Activated B cell treated with CpG ODN at 0.5 μM for 24 hours (primary cell): ENCODE measurements at regions not wholly inside any gene's neighbourhood (a gene's known extent, or its start where the extent isn't known, plus 50 kb on each side); places are given as distances from the start of the nearest gene placed in this dataset.

Source experiments
- ATAC-seq: fragments of 200-7000 bp; cut with Tn5 transposase; one replicate; pipeline ENCODE4 v1.10.0; 2021; ENCODE audit warnings: low read depth, mild to moderate bottlenecking, moderate library complexity
- CTCF ChIA-PET: fragments of 350-600 bp; sonication (Branson Sonifier 250); formaldehyde crosslinking; loops from one replicate; lab custom pipeline; 2021; ENCODE audit warnings: antibody characterized with exemption; lab: Charles Lee
- POLR2A ChIA-PET: fragments of 350-600 bp; sonication (Branson Sonifier 250); formaldehyde crosslinking; loops from one replicate; lab custom pipeline; 2021; ENCODE audit warnings: antibody characterized with exemption; lab: Charles Lee
- DNase-seq: peaks from one replicate; pipeline ENCODE4 v3.0.0; 2022
- H3K27ac Mint-ChIP-seq: one replicate; pipeline ENCODE4 v1.8.0; 2020; ENCODE audit warnings: mixed read lengths
- H3K27me3 Mint-ChIP-seq: one replicate; pipeline ENCODE4 v1.8.0; 2021; ENCODE audit warnings: mixed read lengths
- H3K36me3 Mint-ChIP-seq: one replicate; pipeline ENCODE4 v1.8.0; 2021; ENCODE audit warnings: low read depth, mixed read lengths
- H3K4me1 Mint-ChIP-seq: one replicate; pipeline ENCODE4 v1.8.0; 2021; ENCODE audit warnings: mixed read lengths
- H3K4me3 Mint-ChIP-seq: one replicate; pipeline ENCODE4 v1.8.0; 2020; ENCODE audit warnings: mild to moderate bottlenecking, mixed read lengths
- H3K9me3 Mint-ChIP-seq: one replicate; pipeline ENCODE4 v1.8.0; 2020; ENCODE audit warnings: mixed read lengths
- CTCF ChIP-seq: fragments of 200-600 bp; IDR thresholded peaks from one replicate; pipeline ENCODE4 v1.8.0; 2022; ENCODE audit warnings: antibody characterized with exemption, mild to moderate bottlenecking
- intact Hi-C: fragments of 100-400 bp; cut with micrococcal nuclease; formaldehyde crosslinking; loops from one replicate; pipeline ENCODE4 v1.15.1; 2024

GRCh38 chr9:82673919-82674318 is 389.0 kb downstream of the RASEF start:
- CTCF ChIA-PET: no interaction called here

GRCh38 chr9:82675102-82675501 is 387.8 kb downstream of the RASEF start:
- H3K36me3 Mint-ChIP-seq: no peaks in the 10 kb centered on the region
- ATAC-seq (no peak), DNase-seq (no peak)
- intact Hi-C loops: no loop called here
- no peak overlapping the region for H3K4me3 Mint-ChIP-seq
- no peaks in the 10 kb centered on the region for H3K4me1 Mint-ChIP-seq
- POLR2A ChIA-PET: no interaction called here
- no peaks in the 10 kb centered on the region for H3K27me3 Mint-ChIP-seq
- TF ChIP-seq CTCF: no peak
- no peak overlapping the region for H3K27ac Mint-ChIP-seq
- H3K9me3 Mint-ChIP-seq: no peaks in the 10 kb centered on the region
- CTCF ChIA-PET: no interaction called here

More at GRCh38 chr9:82673919-82674318, 389.0 kb downstream of the RASEF start:
- TF ChIP-seq CTCF: no peak
- DNase-seq: no peak
- Mint-ChIP-seq H3K36me3 (no peaks in the 10 kb centered on the region), H3K4me1 (no peaks in the 10 kb centered on the region), H3K27ac (no peak overlapping the region), H3K27me3 (no peaks in the 10 kb centered on the region), H3K9me3 (no peaks in the 10 kb centered on the region), H3K4me3 (no peak overlapping the region)
- intact Hi-C loops: no loop called here
- ATAC-seq: no peak
- POLR2A ChIA-PET: no interaction called here

- no peaks in the 10 kb centered on the region for H3K9me3 Mint-ChIP-seq
- no peak overlapping the region for H3K4me3 Mint-ChIP-seq
- H3K27ac Mint-ChIP-seq: no peak overlapping the region
- TF ChIP-seq CTCF: no peak
- POLR2A ChIA-PET: no interaction called here
- CTCF ChIA-PET: no interaction called here
- intact Hi-C loops: no loop called here
- no peaks in the 10 kb centered on the region for H3K27me3 Mint-ChIP-seq
- no peaks in the 10 kb centered on the region for H3K4me1 Mint-ChIP-seq
- no peak for ATAC-seq
- no peak for DNase-seq
- no peaks in the 10 kb centered on the region for H3K36me3 Mint-ChIP-seq
Measured at GRCh38 chr9:82675605-82676004, 387.3 kb downstream of the RASEF start.

- no peak for TF ChIP-seq CTCF
- Mint-ChIP-seq H3K27me3 (no peaks in the 10 kb centered on the region), H3K9me3 (no peaks in the 10 kb centered on the region), H3K4me3 (no peak overlapping the region), H3K4me1 (no peaks in the 10 kb centered on the region), H3K36me3 (no peaks in the 10 kb centered on the region), H3K27ac (no peak overlapping the region)
- ATAC-seq: no peak
- no peak for DNase-seq
- ChIA-PET POLR2A (no interaction called here), CTCF (no interaction called here)
- intact Hi-C loops: no loop called here
Measured at GRCh38 chr9:82677086-82677485, 385.9 kb downstream of the RASEF start.

- ChIA-PET POLR2A (no interaction called here), CTCF (no interaction called here)
- H3K4me3 Mint-ChIP-seq: no peak overlapping the region
- TF ChIP-seq CTCF: no peak
- no peaks in the 10 kb centered on the region for H3K36me3 Mint-ChIP-seq
- H3K27ac Mint-ChIP-seq: no peak overlapping the region
- intact Hi-C loops: no loop called here
- DNase-seq: no peak
- peaks cover under 1% of the 10 kb centered on the region for H3K9me3 Mint-ChIP-seq
- H3K4me1 Mint-ChIP-seq: no peaks in the 10 kb centered on the region
- no peaks in the 10 kb centered on the region for H3K27me3 Mint-ChIP-seq
- no peak for ATAC-seq
Measured at GRCh38 chr9:82679472-82679871, 383.5 kb downstream of the RASEF start.
